Esophagus (tissue), 2 donors: ENCODE measurements at regions not wholly inside any gene's neighbourhood (a gene's known extent, or its start where the extent isn't known, plus 50 kb on each side); places are given as distances from the start of the nearest gene placed in this dataset.
"Not testable (repeated sequence)": the region's sequence is repeated elsewhere in the genome, so short reads cannot be mapped to it uniquely, and the experiment has no call there.

ENCODE experiments used
- H3K27ac ChIP-seq, 2 donors: one replicate each; pipeline ENCODE4 v1.5.1; 2013; ENCODE audit warnings: low read depth in 2 of 2, mild to moderate bottlenecking in 2 of 2, inconsistent platforms in 1 of 2, low read length in 1 of 2, moderate library complexity in 1 of 2
- H3K27me3 ChIP-seq, 2 donors: one replicate each; pipeline ENCODE4 v1.6.1; 2013; ENCODE audit warnings: low read length in 2 of 2, control low read depth in 1 of 2, mild to moderate bottlenecking in 1 of 2; ENCODE audit not compliant: insufficient read depth in 2 of 2, control insufficient read depth in 1 of 2
- H3K36me3 ChIP-seq, 2 donors: one replicate each; pipeline ENCODE4 v1.6.1; 2013; ENCODE audit warnings: low read length in 1 of 2; ENCODE audit not compliant: control insufficient read depth in 2 of 2, insufficient read depth in 2 of 2
- H3K4me1 ChIP-seq, 2 donors: one replicate each; pipeline ENCODE4 v1.6.1; 2013; ENCODE audit warnings: low read length in 1 of 2; ENCODE audit not compliant: control insufficient read depth in 2 of 2, insufficient read depth in 2 of 2
- H3K4me3 ChIP-seq, 2 donors: one replicate each; pipeline ENCODE4 v1.5.1; 2013; ENCODE audit warnings: low read length in 2 of 2, mild to moderate bottlenecking in 2 of 2, low read depth in 1 of 2, moderate library complexity in 1 of 2
- H3K9me3 ChIP-seq, 2 donors: one replicate each; pipeline ENCODE4 v1.6.1; 2013; ENCODE audit warnings: mild to moderate bottlenecking in 2 of 2, low read depth in 1 of 2, low read length in 1 of 2, moderate library complexity in 1 of 2; ENCODE audit not compliant: control insufficient read depth in 2 of 2, insufficient read depth in 1 of 2
- WGBS, 2 donors: extraction: QIAGEN DNeasy Blood & Tissue Kit; methylation state at CpG; one replicate each; pipeline ENCODE4 v1.1.7; 2013; 5-methylcytosine and 5-hydroxymethylcytosine counted together
- donor health status: healthy with polysubstance abuse.
- donor health status: Bipolar disorder and iron deficiency.

- no peak overlapping the region for H3K27ac ChIP-seq
- no peaks in the 10 kb centered on the region for H3K36me3 ChIP-seq
- no peaks in the 10 kb centered on the region for H3K4me1 ChIP-seq
- no peak overlapping the region for H3K4me3 ChIP-seq
- peaks cover 0 to 2% of the 10 kb centered on the region in 2 donors for H3K27me3 ChIP-seq
- no peaks in the 10 kb centered on the region for H3K9me3 ChIP-seq
- WGBS, 2 donors = 91 to 97% methylated on average over 3 of the region's 3 CpGs
Measured at GRCh38 chr2:175355246-175355645, 173.7 kb upstream of the ATP5MC3 start.

- Histone ChIP-seq H3K4me1 (no peaks in the 10 kb centered on the region), H3K4me3 (no peak overlapping the region), H3K9me3 (no peaks in the 10 kb centered on the region), H3K36me3 (no peaks in the 10 kb centered on the region), H3K27me3 (peaks cover 0 to 2% of the 10 kb centered on the region in 2 donors), H3K27ac (no peak overlapping the region)
- 63 to 70% methylated on average over 6 of the region's 6 CpGs for WGBS, 2 donors
Measured at GRCh38 chr2:175353275-175353674, 171.8 kb upstream of the ATP5MC3 start.

- no peaks in the 10 kb centered on the region for H3K9me3 ChIP-seq
- WGBS, 2 donors = 59 to 73% methylated on average over 2 of the region's 2 CpGs
Measured at GRCh38 chr2:175351512-175351911, 170.0 kb upstream of the ATP5MC3 start.

GRCh38 chr2:175350105-175350504 lies 168.6 kb upstream of the ATP5MC3 start:
- no peaks in the 10 kb centered on the region for H3K36me3 ChIP-seq
- H3K4me3 ChIP-seq = no peak overlapping the region
- WGBS, 2 donors = 72 to 75% methylated on average over 5 of the region's 5 CpGs
- H3K27ac ChIP-seq = no peak overlapping the region
- peaks cover 0 to 2% of the 10 kb centered on the region in 2 donors for H3K27me3 ChIP-seq
- H3K4me1 ChIP-seq = no peaks in the 10 kb centered on the region
- H3K9me3 ChIP-seq = no peaks in the 10 kb centered on the region

More at GRCh38 chr2:175351512-175351911, 170.0 kb upstream of the ATP5MC3 start:
- Histone ChIP-seq H3K27me3 (peaks cover 0 to 2% of the 10 kb centered on the region in 2 donors), H3K36me3 (no peaks in the 10 kb centered on the region), H3K27ac (no peak overlapping the region), H3K4me1 (no peaks in the 10 kb centered on the region), H3K4me3 (no peak overlapping the region)

- no peaks in the 10 kb centered on the region for H3K27me3 ChIP-seq
- no peak overlapping the region for H3K4me3 ChIP-seq
- H3K4me1 ChIP-seq = peaks cover 0 to 4% of the 10 kb centered on the region in 2 donors
- H3K27ac ChIP-seq = no peak overlapping the region
- H3K36me3 ChIP-seq = no peaks in the 10 kb centered on the region
- H3K9me3 ChIP-seq = peaks cover 5 to 8% of the 10 kb centered on the region in 2 donors
Measured at GRCh38 chr2:175342085-175342484, 160.6 kb upstream of the ATP5MC3 start.

- Histone ChIP-seq H3K4me3 (no peak overlapping the region), H3K27ac (no peak overlapping the region), H3K4me1 (no peaks in the 10 kb centered on the region), H3K36me3 (no peaks in the 10 kb centered on the region), H3K9me3 (peaks cover 0 to 3% of the 10 kb centered on the region in 2 donors), H3K27me3 (no peaks in the 10 kb centered on the region)
- 79 to 86% methylated on average over 3 of the region's 3 CpGs for WGBS, 2 donors
Measured at GRCh38 chr2:175330195-175330594, 148.7 kb upstream of the ATP5MC3 start.

GRCh38 chr2:175326801-175327200 lies 145.3 kb upstream of the ATP5MC3 start:
- 57 to 65% methylated on average over 3 of the region's 3 CpGs for WGBS, 2 donors

GRCh38 chr2:175326164-175326563 lies 144.7 kb upstream of the ATP5MC3 start:
- WGBS, 2 donors = 57 to 85% methylated on average over 2 of the region's 2 CpGs

More at GRCh38 chr2:175326801-175327200, 145.3 kb upstream of the ATP5MC3 start:
- no peak overlapping the region for H3K4me3 ChIP-seq
- peaks cover 0 to 3% of the 10 kb centered on the region in 2 donors for H3K9me3 ChIP-seq
- no peaks in the 10 kb centered on the region for H3K27me3 ChIP-seq
- H3K27ac ChIP-seq = no peak overlapping the region
- no peaks in the 10 kb centered on the region for H3K4me1 ChIP-seq
- no peaks in the 10 kb centered on the region for H3K36me3 ChIP-seq

GRCh38 chr2:175323162-175323561 lies 141.7 kb upstream of the ATP5MC3 start:
- 73 to 81% methylated on average over 4 of the region's 4 CpGs for WGBS, 2 donors
- Histone ChIP-seq H3K4me1 (no peaks in the 10 kb centered on the region), H3K36me3 (no peaks in the 10 kb centered on the region), H3K27ac (no peak overlapping the region), H3K27me3 (no peaks in the 10 kb centered on the region), H3K4me3 (no peak overlapping the region), H3K9me3 (peaks cover 0 to 3% of the 10 kb centered on the region in 2 donors)

More at GRCh38 chr2:175326164-175326563, 144.7 kb upstream of the ATP5MC3 start:
- H3K36me3 ChIP-seq, H3K27me3 ChIP-seq, H3K4me1 ChIP-seq, H3K9me3 ChIP-seq, H3K4me3 ChIP-seq, H3K27ac ChIP-seq: not testable (repeated sequence)

- 50 to 59% methylated on average over 2 of the region's 2 CpGs for WGBS, 2 donors
- Histone ChIP-seq H3K9me3 (no peaks in the 10 kb centered on the region), H3K36me3 (no peaks in the 10 kb centered on the region), H3K27me3 (no peaks in the 10 kb centered on the region), H3K27ac (no peak overlapping the region), H3K4me1 (no peaks in the 10 kb centered on the region), H3K4me3 (no peak overlapping the region)
Measured at GRCh38 chr2:175318542-175318941, 137.0 kb upstream of the ATP5MC3 start.
